ENCODE measurements at regions not wholly inside any gene's neighbourhood (a gene's known extent, or its start where the extent isn't known, plus 50 kb on each side); places are given as distances from the start of the nearest gene placed in this dataset.

DNA sequence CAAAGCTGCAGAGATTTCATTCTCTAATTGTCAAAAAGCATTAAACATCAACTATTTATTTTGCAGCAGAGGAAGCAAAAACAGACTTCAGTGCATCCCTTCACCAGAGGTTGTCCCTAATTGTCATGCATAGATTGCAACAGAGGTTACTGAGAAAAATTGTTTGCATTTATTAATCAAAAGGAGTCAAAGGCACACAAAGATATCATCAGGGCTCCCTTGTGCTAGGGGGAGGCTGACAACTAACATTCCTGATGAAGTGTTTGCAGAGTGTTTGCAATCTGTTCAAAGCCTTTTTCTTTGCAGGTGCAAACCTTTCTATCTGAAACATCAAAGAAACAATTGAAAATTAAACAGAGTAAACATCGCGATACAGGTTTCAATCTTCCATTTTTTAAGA lies 227.5 kb downstream of the TEX36 start:
- DNase-seq (no peak), ATAC-seq (no peak)
- Histone ChIP-seq H3K4me1 (ENCODE audit: control insufficient read depth, insufficient read depth, low read length) (no peaks in the 10 kb centered on the region), H3K36me3 (ENCODE audit: control insufficient read depth, insufficient read depth, low read length) (no peaks in the 10 kb centered on the region), H3K27ac (ENCODE audit: low read length) (no peak overlapping the region), H3K27me3 (ENCODE audit: control insufficient read depth, insufficient read depth, low read length) (no peaks in the 10 kb centered on the region), H3K9me3 (ENCODE audit: control insufficient read depth, insufficient read depth, low read length) (no peaks in the 10 kb centered on the region), H3K4me3 (ENCODE audit: low read length) (no peak overlapping the region)
- WGBS (ENCODE audit: insufficient coverage), result 100% methylated on average over 2 of the region's 2 CpGs
- intact Hi-C loops (cut with micrococcal nuclease), result no loop called here
- no peak overlapping the region for H3K4me3 Mint-ChIP-seq
- H3K27ac Mint-ChIP-seq, result no peak overlapping the region
- H3K4me1 Mint-ChIP-seq, result no peaks in the 10 kb centered on the region
- H3K27me3 Mint-ChIP-seq (ENCODE audit: low read depth in 2 of 2), result peaks cover 16 to 71% of the 10 kb centered on the region in 2 donors
- TF ChIP-seq, protein P1, sequence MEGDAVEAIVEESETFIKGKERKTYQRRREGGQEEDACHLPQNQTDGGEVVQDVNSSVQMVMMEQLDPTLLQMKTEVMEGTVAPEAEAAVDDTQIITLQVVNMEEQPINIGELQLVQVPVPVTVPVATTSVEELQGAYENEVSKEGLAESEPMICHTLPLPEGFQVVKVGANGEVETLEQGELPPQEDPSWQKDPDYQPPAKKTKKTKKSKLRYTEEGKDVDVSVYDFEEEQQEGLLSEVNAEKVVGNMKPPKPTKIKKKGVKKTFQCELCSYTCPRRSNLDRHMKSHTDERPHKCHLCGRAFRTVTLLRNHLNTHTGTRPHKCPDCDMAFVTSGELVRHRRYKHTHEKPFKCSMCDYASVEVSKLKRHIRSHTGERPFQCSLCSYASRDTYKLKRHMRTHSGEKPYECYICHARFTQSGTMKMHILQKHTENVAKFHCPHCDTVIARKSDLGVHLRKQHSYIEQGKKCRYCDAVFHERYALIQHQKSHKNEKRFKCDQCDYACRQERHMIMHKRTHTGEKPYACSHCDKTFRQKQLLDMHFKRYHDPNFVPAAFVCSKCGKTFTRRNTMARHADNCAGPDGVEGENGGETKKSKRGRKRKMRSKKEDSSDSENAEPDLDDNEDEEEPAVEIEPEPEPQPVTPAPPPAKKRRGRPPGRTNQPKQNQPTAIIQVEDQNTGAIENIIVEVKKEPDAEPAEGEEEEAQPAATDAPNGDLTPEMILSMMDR (IDR thresholded peaks at IDR 0.05), result no peak
- H3K9me3 Mint-ChIP-seq, result no peaks in the 10 kb centered on the region
- no peaks in the 10 kb centered on the region for H3K36me3 Mint-ChIP-seq

DNA sequence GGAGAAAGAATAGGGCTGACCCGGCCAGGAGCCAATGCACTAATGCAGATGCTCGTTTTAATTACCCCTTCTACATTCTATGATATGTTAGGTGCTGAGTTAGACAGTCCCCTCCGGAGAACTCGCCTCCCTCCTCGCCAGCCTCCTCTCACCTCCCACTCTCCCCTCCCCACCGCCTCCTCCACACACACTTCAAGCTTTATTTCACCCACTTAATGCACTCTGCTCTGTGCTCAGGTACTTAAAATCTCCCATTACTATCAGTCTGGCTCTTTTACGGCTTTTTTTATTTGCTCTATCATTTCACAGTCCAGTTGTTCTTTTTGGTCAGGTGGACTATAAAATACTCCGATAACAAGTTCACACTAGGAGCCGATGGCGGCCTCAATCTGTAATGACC lies 231.6 kb downstream of the TEX36 start:
- no peak for ATAC-seq
- intact Hi-C loops (cut with micrococcal nuclease), result no loop called here
- 88% methylated on average over 10 of the region's 10 CpGs for WGBS (ENCODE audit: insufficient coverage)
- no peak overlapping the region for H3K27ac ChIP-seq (ENCODE audit: low read length)
- H3K4me1 ChIP-seq (ENCODE audit: control insufficient read depth, insufficient read depth, low read length), result no peaks in the 10 kb centered on the region
- Mint-ChIP-seq H3K9me3 (no peaks in the 10 kb centered on the region), H3K27ac (no peak overlapping the region), H3K4me3 (no peak overlapping the region), H3K27me3 (ENCODE audit: low read depth in 2 of 2) (peaks cover 12 to 44% of the 10 kb centered on the region in 2 donors), H3K4me1 (no peaks in the 10 kb centered on the region), H3K36me3 (no peaks in the 10 kb centered on the region)
- DNase-seq, result no peak
- H3K27me3 ChIP-seq (ENCODE audit: control insufficient read depth, insufficient read depth, low read length), result no peaks in the 10 kb centered on the region
- no peaks in the 10 kb centered on the region for H3K9me3 ChIP-seq (ENCODE audit: control insufficient read depth, insufficient read depth, low read length)
- TF ChIP-seq, protein P1 (IDR thresholded peaks at IDR 0.05), result no peak
- H3K36me3 ChIP-seq (ENCODE audit: control insufficient read depth, insufficient read depth, low read length), result no peaks in the 10 kb centered on the region
- H3K4me3 ChIP-seq (ENCODE audit: low read length), result no peak overlapping the region

DNA sequence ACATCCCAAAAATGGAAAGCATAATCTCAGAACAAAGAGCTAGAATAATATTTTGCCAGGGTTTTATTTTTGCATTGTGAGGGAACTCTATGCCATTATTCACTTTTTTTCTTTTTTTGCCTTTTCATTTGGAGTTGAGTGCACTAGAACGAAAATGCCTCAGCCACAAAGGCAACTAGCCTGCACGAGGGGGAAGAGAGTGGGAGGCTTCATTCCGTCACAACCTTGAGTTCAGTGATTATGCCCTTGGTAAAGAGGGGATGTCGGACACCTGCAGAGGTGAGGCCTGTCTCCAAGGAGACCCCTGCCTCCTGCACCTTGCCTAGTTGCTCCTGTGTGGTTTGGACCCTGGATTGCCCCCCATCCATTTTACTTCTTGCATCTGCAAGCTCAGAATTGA lies 232.7 kb downstream of the TEX36 start:
- Histone ChIP-seq H3K9me3 (ENCODE audit: control insufficient read depth, insufficient read depth, low read length) (no peaks in the 10 kb centered on the region), H3K27ac (ENCODE audit: low read length) (no peak overlapping the region), H3K4me1 (ENCODE audit: control insufficient read depth, insufficient read depth, low read length) (no peaks in the 10 kb centered on the region), H3K4me3 (ENCODE audit: low read length) (no peak overlapping the region), H3K27me3 (ENCODE audit: control insufficient read depth, insufficient read depth, low read length) (no peaks in the 10 kb centered on the region), H3K36me3 (ENCODE audit: control insufficient read depth, insufficient read depth, low read length) (no peaks in the 10 kb centered on the region)
- ATAC-seq (no peak), DNase-seq (no peak)
- H3K27me3 Mint-ChIP-seq (ENCODE audit: low read depth in 2 of 2), result peaks cover 13 to 39% of the 10 kb centered on the region in 2 donors
- 88% methylated on average over 4 of the region's 4 CpGs for WGBS (ENCODE audit: insufficient coverage)
- TF ChIP-seq, protein P1 (IDR thresholded peaks at IDR 0.05), result no peak
- H3K36me3 Mint-ChIP-seq, result no peaks in the 10 kb centered on the region
- intact Hi-C loops (cut with micrococcal nuclease), result no loop called here
- H3K27ac Mint-ChIP-seq, result no peak overlapping the region
- no peaks in the 10 kb centered on the region for H3K9me3 Mint-ChIP-seq
- H3K4me1 Mint-ChIP-seq, result no peaks in the 10 kb centered on the region
- H3K4me3 Mint-ChIP-seq, result no peak overlapping the region

DNA sequence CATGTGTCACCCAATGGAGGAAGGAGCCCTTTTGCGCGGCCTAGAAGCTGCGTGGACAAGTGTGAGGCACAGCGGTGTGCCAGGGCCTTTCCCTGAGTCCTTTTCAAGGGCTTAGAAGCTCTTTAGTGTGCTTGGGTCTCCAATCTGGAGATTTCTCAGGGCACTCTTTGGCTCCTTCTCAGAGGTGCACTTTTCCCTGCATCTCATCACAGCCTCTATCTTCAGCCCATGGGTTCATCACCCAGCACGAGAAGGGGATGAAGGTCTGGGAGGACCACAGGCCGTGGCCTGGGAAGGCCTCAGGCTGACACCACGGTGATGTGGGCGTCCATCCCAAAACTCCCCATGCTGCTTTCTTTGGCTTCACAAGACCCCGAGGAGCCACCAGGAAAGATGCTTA lies 233.4 kb downstream of the TEX36 start:
- Histone ChIP-seq H3K9me3 (ENCODE audit: control insufficient read depth, insufficient read depth, low read length) (no peaks in the 10 kb centered on the region), H3K36me3 (ENCODE audit: control insufficient read depth, insufficient read depth, low read length) (no peaks in the 10 kb centered on the region), H3K4me3 (ENCODE audit: low read length) (no peak overlapping the region), H3K4me1 (ENCODE audit: control insufficient read depth, insufficient read depth, low read length) (no peaks in the 10 kb centered on the region), H3K27me3 (ENCODE audit: control insufficient read depth, insufficient read depth, low read length) (no peaks in the 10 kb centered on the region), H3K27ac (ENCODE audit: low read length) (no peak overlapping the region)
- intact Hi-C loops (cut with micrococcal nuclease), result no loop called here
- Mint-ChIP-seq H3K9me3 (no peaks in the 10 kb centered on the region), H3K36me3 (no peaks in the 10 kb centered on the region), H3K4me1 (no peaks in the 10 kb centered on the region), H3K4me3 (no peak overlapping the region), H3K27ac (no peak overlapping the region), H3K27me3 (ENCODE audit: low read depth in 2 of 2) (peaks cover 15 to 39% of the 10 kb centered on the region in 2 donors)
- 93% methylated on average over 9 of the region's 9 CpGs for WGBS (ENCODE audit: insufficient coverage)
- no peak for ATAC-seq
- TF ChIP-seq, protein P1 (IDR thresholded peaks at IDR 0.05), result no peak
- no peak for DNase-seq
